Upper lobe of left lung (tissue), 6 donors: ENCODE measurements at regions not wholly inside any gene's neighbourhood (a gene's known extent, or its start where the extent isn't known, plus 50 kb on each side); places are given as distances from the start of the nearest gene placed in this dataset.

Experiments used
- ATAC-seq, 2 donors: fragments of 200-7000 bp; cut with Tn5 transposase; one replicate each; pipeline ENCODE4 v1.9.1; 2022; ENCODE audit warnings: mild to moderate bottlenecking in 2 of 2, moderate library complexity in 2 of 2; ENCODE audit not compliant: low FRiP score in 2 of 2
- DNase-seq, 2 donors: peaks; one replicate each; pipeline ENCODE4 v3.0.0-alpha.2; 2019 to 2020
- H3K27ac ChIP-seq, 4 donors: fragments of 200-600 bp; sonication (generic); one replicate each; pipeline ENCODE4 v1.5.1; 2016 to 2019
- H3K27me3 ChIP-seq, 4 donors: fragments of 200-600 bp; sonication (generic); one replicate each; pipeline ENCODE4 v1.5.1; 2017 to 2019
- H3K36me3 ChIP-seq, 4 donors: fragments of 200-600 bp; sonication (generic); one replicate each; pipeline ENCODE4 v1.5.1; 2016 to 2019
- H3K4me1 ChIP-seq, 4 donors: fragments of 200-600 bp; sonication (generic); one replicate each; pipeline ENCODE4 v1.5.1; 2018 to 2019
- H3K4me3 ChIP-seq, 4 donors: fragments of 200-600 bp; sonication (generic); one replicate each; pipeline ENCODE4 v1.5.1; 2017 to 2019; ENCODE audit warnings: mild to moderate bottlenecking in 2 of 4, moderate library complexity in 1 of 4
- H3K9me3 ChIP-seq, 4 donors: fragments of 200-600 bp; sonication (generic); one replicate each; pipeline ENCODE4 v1.5.1; 2018 to 2019
- CTCF ChIP-seq, 6 experiments: fragments of 450-650 bp in 4 of 6; fragments of 200-600 bp in 2 of 6; sonication (generic) in 2 of 6; IDR thresholded peaks; one replicate each; pipeline ENCODE4 v1.5.1; 2016 to 2019; ENCODE audit warnings: antibody characterized with exemption in 6 of 6
- EP300 ChIP-seq, 4 donors: sonication (generic); formaldehyde crosslinking; IDR thresholded peaks; one replicate each; pipeline ENCODE4 v1.5.1; 2017; ENCODE audit warnings: antibody characterized with exemption in 4 of 4, control low read depth in 2 of 4
- POLR2A ChIP-seq, 4 donors: fragments of 450-650 bp; IDR thresholded peaks; one replicate each; pipeline ENCODE4 v1.5.1; 2016 to 2017; ENCODE audit warnings: antibody characterized with exemption in 4 of 4, mild to moderate bottlenecking in 2 of 4
- POLR2AphosphoS5 ChIP-seq, 2 donors: sonication (generic); formaldehyde crosslinking; IDR thresholded peaks; one replicate each; pipeline ENCODE4 v1.5.1; 2017; ENCODE audit warnings: antibody characterized with exemption in 2 of 2
- WGBS, 2 donors: methylation state at CpG; one replicate each; pipeline ENCODE4 v1.1.5; 2017 to 2018; 5-methylcytosine and 5-hydroxymethylcytosine counted together
- donor health status: DM: no; HTN: no; CAD: no; lungs with moderate emphysema.
- donor health status: DM: no; HTN: yes; CAD: no; lungs with severe emphysema.

DNA sequence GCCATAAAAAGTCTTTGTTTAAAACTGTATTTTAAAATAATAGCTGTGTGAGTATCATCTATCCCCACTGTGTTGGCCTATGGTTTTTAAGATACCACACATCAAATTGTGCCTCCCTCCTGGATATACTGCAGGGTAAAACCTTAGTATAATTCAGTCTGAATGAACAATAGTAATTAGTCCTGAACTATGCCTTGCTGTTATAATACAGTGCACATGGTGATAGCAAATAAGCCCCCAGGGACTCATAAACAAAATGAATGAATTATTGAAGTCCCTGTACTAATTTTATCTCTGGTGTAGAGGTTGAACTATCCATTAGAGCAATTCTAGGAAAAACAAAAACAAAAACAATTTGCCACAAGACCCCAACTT, 142.7 kb upstream of the ADAMTSL1 start:
- H3K4me1 ChIP-seq = peaks cover 0 to 2% (median 0%) of the 10 kb centered on the region in 4 donors
- no peaks in the 10 kb centered on the region for H3K36me3 ChIP-seq
- H3K27me3 ChIP-seq = no peaks in the 10 kb centered on the region
- H3K9me3 ChIP-seq = no peaks in the 10 kb centered on the region
- no peak overlapping the region for H3K4me3 ChIP-seq
- H3K27ac ChIP-seq = no peak overlapping the region
- no peak for ATAC-seq
- DNase-seq = no peak
- TF ChIP-seq POLR2A (IDR thresholded peaks at IDR 0.05) = no peak
- no peak for TF ChIP-seq POLR2AphosphoS5 (IDR thresholded peaks at IDR 0.05)
- no peak for TF ChIP-seq CTCF (IDR thresholded peaks at IDR 0.05)
- no peak for TF ChIP-seq EP300 (IDR thresholded peaks at IDR 0.05)

DNA sequence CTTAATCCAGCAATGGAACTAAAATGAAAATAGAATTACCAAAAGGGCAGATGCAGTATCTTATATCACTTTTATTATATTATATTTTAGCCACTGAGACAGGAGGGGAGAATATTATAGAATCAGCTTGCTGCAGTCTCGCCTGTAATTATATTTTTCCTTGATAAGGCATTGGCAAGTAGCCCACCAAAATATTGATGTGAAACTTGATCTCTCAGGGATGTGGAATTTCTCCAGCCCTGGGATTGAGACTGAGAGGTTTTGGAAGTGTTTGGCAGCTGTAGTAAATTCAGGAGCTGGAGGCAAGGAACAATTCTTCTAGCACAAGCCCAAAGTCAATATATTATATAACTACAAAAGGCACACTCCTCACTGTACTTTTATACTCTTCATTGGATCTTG, 142.1 kb upstream of the ADAMTSL1 start:
- Histone ChIP-seq H3K36me3 (no peaks in the 10 kb centered on the region), H3K27ac (no peak overlapping the region), H3K4me3 (no peak overlapping the region), H3K9me3 (no peaks in the 10 kb centered on the region), H3K27me3 (no peaks in the 10 kb centered on the region), H3K4me1 (peaks cover 0 to 2% (median 0%) of the 10 kb centered on the region in 4 donors)
- no peak for TF ChIP-seq CTCF (IDR thresholded peaks at IDR 0.05)
- TF ChIP-seq EP300 (IDR thresholded peaks at IDR 0.05) = no peak
- no peak for TF ChIP-seq POLR2AphosphoS5 (IDR thresholded peaks at IDR 0.05)
- TF ChIP-seq POLR2A (IDR thresholded peaks at IDR 0.05) = no peak
- DNase-seq (no peak), ATAC-seq (no peak)
- WGBS, 2 donors = 30 to 38% methylated on average over 1 of the region's 1 CpG

DNA sequence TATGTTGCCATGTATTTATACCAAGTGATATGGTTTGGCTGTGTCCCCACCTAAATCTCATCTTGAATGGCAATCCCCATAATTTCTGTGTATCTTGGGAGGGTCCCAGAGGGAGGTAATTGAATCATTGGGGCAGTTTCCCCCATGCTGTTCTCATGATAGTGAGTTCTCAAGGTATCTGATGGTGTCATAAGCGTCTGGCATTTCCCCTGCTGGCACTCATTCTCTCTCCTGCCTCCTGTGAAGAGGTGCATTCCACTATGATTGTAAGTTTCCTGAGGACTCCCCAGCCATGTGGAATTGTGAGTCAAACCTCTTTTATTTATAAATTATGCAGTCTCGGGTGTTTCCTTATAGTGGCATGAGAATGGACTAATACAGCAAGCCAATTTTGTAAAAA, 140.8 kb upstream of the ADAMTSL1 start:
- Histone ChIP-seq H3K9me3 (no peaks in the 10 kb centered on the region), H3K4me1 (peaks cover 0 to 2% (median 0%) of the 10 kb centered on the region in 4 donors), H3K4me3 (no peak overlapping the region), H3K36me3 (no peaks in the 10 kb centered on the region), H3K27ac (no peak overlapping the region), H3K27me3 (no peaks in the 10 kb centered on the region)
- WGBS, 2 donors = 75 to 84% methylated on average over 2 of the region's 2 CpGs
- ATAC-seq (no peak), DNase-seq (no peak)
- no peak for TF ChIP-seq EP300 (IDR thresholded peaks at IDR 0.05)
- TF ChIP-seq POLR2AphosphoS5 (IDR thresholded peaks at IDR 0.05) = no peak
- no peak for TF ChIP-seq POLR2A (IDR thresholded peaks at IDR 0.05)
- TF ChIP-seq CTCF (IDR thresholded peaks at IDR 0.05) = no peak

- ATAC-seq (no peak), DNase-seq (no peak)
- WGBS, 2 donors = 80 to 91% methylated on average over 1 of the region's 1 CpG
- H3K4me1 ChIP-seq = peaks cover 0 to 2% (median 0%) of the 10 kb centered on the region in 4 donors
- TF ChIP-seq CTCF (IDR thresholded peaks at IDR 0.05) (no peak), POLR2A (IDR thresholded peaks at IDR 0.05) (no peak)
- H3K4me3 ChIP-seq = no peak overlapping the region
- H3K36me3 ChIP-seq = no peaks in the 10 kb centered on the region
- no peaks in the 10 kb centered on the region for H3K9me3 ChIP-seq
- H3K27me3 ChIP-seq = no peaks in the 10 kb centered on the region
- no peak overlapping the region for H3K27ac ChIP-seq
Observed at GRCh38 chr9:18335825-18336224, 138.1 kb upstream of the ADAMTSL1 start.

- Histone ChIP-seq H3K4me1 (no peaks in the 10 kb centered on the region), H3K36me3 (no peaks in the 10 kb centered on the region), H3K27me3 (no peaks in the 10 kb centered on the region), H3K9me3 (no peaks in the 10 kb centered on the region), H3K4me3 (no peak overlapping the region), H3K27ac (no peak overlapping the region)
- no peak for DNase-seq
- ATAC-seq = no peak
- WGBS, 2 donors = 94 to 97% methylated on average over 4 of the region's 4 CpGs
- TF ChIP-seq CTCF (IDR thresholded peaks at IDR 0.05) (no peak), POLR2A (IDR thresholded peaks at IDR 0.05) (no peak), POLR2AphosphoS5 (IDR thresholded peaks at IDR 0.05) (no peak), EP300 (IDR thresholded peaks at IDR 0.05) (no peak)
Observed at GRCh38 chr9:18338042-18338441, 135.9 kb upstream of the ADAMTSL1 start.
